SK-N-MC (cell line): ENCODE measurements at regions not wholly inside any gene's neighbourhood (a gene's known extent, or its start where the extent isn't known, plus 50 kb on each side); places are given as distances from the start of the nearest gene placed in this dataset.

Experiments used
- EZH2 ChIP-seq: fragments of 200-600 bp; sonication (generic); IDR thresholded peaks from one replicate; pipeline ENCODE4 v1.6.1; 2017; ENCODE audit warnings: antibody characterized with exemption
- FOXP2 ChIP-seq: optimal IDR thresholded peaks from 2 replicates; pipeline ENCODE3; 2011; ENCODE audit warnings: mild to moderate bottlenecking, moderate library complexity; ENCODE audit not compliant: insufficient read depth; ENCODE audit errors: extremely low read length, control extremely low read depth
- POLR2AphosphoS5 ChIP-seq: IDR thresholded peaks from 2 replicates; pipeline ENCODE4 v1.6.1; 2012; ENCODE audit warnings: mild to moderate bottlenecking, low read depth, low read length, borderline replicate concordance

DNA sequence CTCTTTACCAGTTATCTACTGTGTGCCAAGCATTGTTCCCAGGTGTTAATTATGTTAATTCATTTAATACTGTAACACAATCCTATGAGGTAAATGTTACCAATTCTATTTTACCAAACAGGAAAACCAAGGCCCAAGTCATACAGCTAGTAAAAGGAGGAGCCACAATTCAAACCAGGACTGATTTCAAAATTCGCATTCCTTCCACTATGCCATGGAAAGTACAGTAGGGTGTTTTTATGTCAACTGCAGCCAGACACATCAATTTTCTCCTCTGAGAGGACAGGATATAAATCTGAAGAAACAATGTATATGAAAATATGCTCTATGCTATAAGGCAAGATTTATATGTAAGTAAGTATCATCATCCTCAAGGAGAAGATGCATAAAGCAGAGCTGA is 104.3 kb downstream of the RPL27A start:
- TF ChIP-seq POLR2AphosphoS5, result no peak
- TF ChIP-seq EZH2, result no peak
- TF ChIP-seq FOXP2, result no peak
